ENCODE measurements at regions not wholly inside any gene's neighbourhood (a gene's known extent, or its start where the extent isn't known, plus 50 kb on each side); places are given as distances from the start of the nearest gene placed in this dataset.

DNA sequence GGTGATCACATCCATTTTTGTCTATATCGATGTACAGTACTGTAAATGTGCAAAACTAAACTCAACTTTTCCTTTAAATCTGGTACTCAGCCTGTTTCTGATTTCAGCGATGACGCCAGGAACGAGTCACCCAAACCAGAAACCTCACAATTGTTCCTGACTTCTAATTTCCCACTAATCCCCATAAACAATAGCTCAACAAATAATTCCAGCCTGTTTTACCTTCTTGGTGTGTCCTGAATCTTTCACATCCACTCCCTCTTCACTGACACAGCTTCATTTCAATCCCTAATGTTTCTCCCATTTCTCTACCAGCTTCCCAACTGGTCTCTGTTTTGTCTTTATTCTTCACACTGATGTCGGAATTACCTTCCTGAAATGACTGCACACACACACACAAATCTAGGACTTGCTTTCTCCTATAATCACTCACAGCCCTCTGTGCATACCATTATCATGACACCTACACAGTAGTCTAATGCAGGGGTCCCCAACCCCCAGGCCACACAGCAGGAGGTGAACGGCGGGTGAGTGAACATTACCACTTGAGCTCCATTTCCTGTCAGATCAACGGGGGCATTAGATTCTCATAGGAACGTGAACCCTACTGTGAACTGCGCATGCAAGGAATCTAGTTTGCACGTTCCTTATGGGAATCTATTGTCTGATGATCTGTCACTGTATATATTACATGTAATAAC lies 97.8 kb upstream of the SLC30A5 start:
- no peaks in the 10 kb centered on the region for H3K36me3 Mint-ChIP-seq (ENCODE audit: low read depth)
- Histone ChIP-seq H3K36me3 (ENCODE audit: insufficient read depth) (no peaks in the 10 kb centered on the region), H3K79me2 (replicated peaks; ENCODE audit: insufficient read depth) (no peaks in the 10 kb centered on the region), H3K27ac (ENCODE audit: low read depth) (no peak overlapping the region), H4K20me1 (replicated peaks; ENCODE audit: insufficient read depth) (no peaks in the 10 kb centered on the region), H2AFZ (no peak overlapping the region), H3K4me1 (ENCODE audit: insufficient read depth) (no peaks in the 10 kb centered on the region), H3K27me3 (ENCODE audit: insufficient read depth) (no peaks in the 10 kb centered on the region), H3K4me3 (no peak overlapping the region), H3K4me2 (no peak overlapping the region), H3K9me2 (ENCODE audit: insufficient read depth) (peaks cover 7% of the 10 kb centered on the region), H3F3A (replicated peaks; ENCODE audit: low read depth) (no peaks in the 10 kb centered on the region)
- no peaks in the 10 kb centered on the region for H3K27me3 Mint-ChIP-seq (ENCODE audit: insufficient read depth, low read depth, poor library complexity)
- TF ChIP-seq ZNF331 (CRISPR knock-in tag; IDR thresholded peaks at IDR 0.05; ENCODE audit: low read depth) (no peak), CREB1 (CRISPR knock-in tag; IDR thresholded peaks at IDR 0.05; ENCODE audit: low read depth) (no peak), NANOG (IDR thresholded peaks at IDR 0.05; ENCODE audit: borderline replicate concordance) (no peak), REST (IDR thresholded peaks at IDR 0.05; ENCODE audit: unreplicated experiment) (no peak), ETS1 (IDR thresholded peaks at IDR 0.05) (no peak), ZNF462 (CRISPR knock-in tag; IDR thresholded peaks at IDR 0.05) (no peak), ZNF114 (CRISPR knock-in tag; IDR thresholded peaks at IDR 0.05) (no peak), POLR2AphosphoS5 (IDR thresholded peaks at IDR 0.05; ENCODE audit: low read depth) (no peak), JUNB (IDR thresholded peaks at IDR 0.05; ENCODE audit: unreplicated experiment) (no peak), EZH2 (IDR thresholded peaks at IDR 0.05; ENCODE audit: low read depth, unreplicated experiment) (no peak), EZH2phosphoT487 (IDR thresholded peaks at IDR 0.05; ENCODE audit: unreplicated experiment) (no peak), STAT1 (IDR thresholded peaks at IDR 0.05; ENCODE audit: unreplicated experiment) (no peak)
- TF ChIP-seq, protein P1, sequence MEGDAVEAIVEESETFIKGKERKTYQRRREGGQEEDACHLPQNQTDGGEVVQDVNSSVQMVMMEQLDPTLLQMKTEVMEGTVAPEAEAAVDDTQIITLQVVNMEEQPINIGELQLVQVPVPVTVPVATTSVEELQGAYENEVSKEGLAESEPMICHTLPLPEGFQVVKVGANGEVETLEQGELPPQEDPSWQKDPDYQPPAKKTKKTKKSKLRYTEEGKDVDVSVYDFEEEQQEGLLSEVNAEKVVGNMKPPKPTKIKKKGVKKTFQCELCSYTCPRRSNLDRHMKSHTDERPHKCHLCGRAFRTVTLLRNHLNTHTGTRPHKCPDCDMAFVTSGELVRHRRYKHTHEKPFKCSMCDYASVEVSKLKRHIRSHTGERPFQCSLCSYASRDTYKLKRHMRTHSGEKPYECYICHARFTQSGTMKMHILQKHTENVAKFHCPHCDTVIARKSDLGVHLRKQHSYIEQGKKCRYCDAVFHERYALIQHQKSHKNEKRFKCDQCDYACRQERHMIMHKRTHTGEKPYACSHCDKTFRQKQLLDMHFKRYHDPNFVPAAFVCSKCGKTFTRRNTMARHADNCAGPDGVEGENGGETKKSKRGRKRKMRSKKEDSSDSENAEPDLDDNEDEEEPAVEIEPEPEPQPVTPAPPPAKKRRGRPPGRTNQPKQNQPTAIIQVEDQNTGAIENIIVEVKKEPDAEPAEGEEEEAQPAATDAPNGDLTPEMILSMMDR (conservative IDR thresholded peaks at IDR 0.05; ENCODE audit: low read depth in 2 of 2), result no peak
- H3K9me3 Mint-ChIP-seq, result no peaks in the 10 kb centered on the region
- ATAC-seq (no peak), DNase-seq (ENCODE audit: low spot score) (no peak)
- no peak overlapping the region for H3K27ac Mint-ChIP-seq
- no peak overlapping the region for H3K4me3 Mint-ChIP-seq
- no peaks in the 10 kb centered on the region for H3K4me1 Mint-ChIP-seq

All from GM23338 (cell line).